ENCODE measurements at regions not wholly inside any gene's neighbourhood (a gene's known extent, or its start where the extent isn't known, plus 50 kb on each side); places are given as distances from the start of the nearest gene placed in this dataset.

- DNase-seq = no peak
These were observed 104.2 kb upstream of the DRD2 start for GRCh38 chr11:113579292-113579940.

- DNase-seq = no peak
These were observed 103.6 kb upstream of the DRD2 start for GRCh38 chr11:113578715-113579250.

- peak; percentile 57 for DNase-seq
These were observed 102.8 kb upstream of the DRD2 start for GRCh38 chr11:113578033-113578380.

GRCh38 chr11:113577356-113578032, 102.3 kb upstream of the DRD2 start:
- no peak for DNase-seq

- no peak for DNase-seq
These were observed 99.4 kb upstream of the DRD2 start for GRCh38 chr11:113574586-113574985.

GRCh38 chr11:113574171-113574570, 99.0 kb upstream of the DRD2 start:
- DNase-seq = peak; percentile 26

GRCh38 chr11:113572136-113572735, 97.0 kb upstream of the DRD2 start:
- no peak for DNase-seq

GRCh38 chr11:113571531-113571930, 96.3 kb upstream of the DRD2 start:
- no peak for DNase-seq

- no peak for DNase-seq
These were observed 95.7 kb upstream of the DRD2 start for GRCh38 chr11:113570906-113571305.

- DNase-seq = no peak
These were observed 94.2 kb upstream of the DRD2 start for GRCh38 chr11:113569391-113569790.

GRCh38 chr11:113568566-113568965, 93.4 kb upstream of the DRD2 start:
- peak; percentile 21 for DNase-seq

GRCh38 chr11:113567867-113568544, 92.8 kb upstream of the DRD2 start:
- peak; percentile 26 for DNase-seq

GRCh38 chr11:113567097-113567496, 91.9 kb upstream of the DRD2 start:
- DNase-seq = no peak

- DNase-seq = no peak
These were observed 89.4 kb upstream of the DRD2 start for GRCh38 chr11:113564527-113565130.

- DNase-seq = no peak
These were observed 88.7 kb upstream of the DRD2 start for GRCh38 chr11:113563766-113564526.

GRCh38 chr11:113562981-113563461, 87.8 kb upstream of the DRD2 start:
- DNase-seq = no peak

- DNase-seq = no peak
These were observed 87.4 kb upstream of the DRD2 start for GRCh38 chr11:113562576-113562975.

- no peak for DNase-seq
These were observed 82.7 kb upstream of the DRD2 start for GRCh38 chr11:113557926-113558325.

GRCh38 chr11:113556036-113556435, 80.8 kb upstream of the DRD2 start:
- DNase-seq = no peak

GRCh38 chr11:113555071-113555619, 79.9 kb upstream of the DRD2 start:
- DNase-seq = no peak

- no peak for DNase-seq
These were observed 79.3 kb upstream of the DRD2 start for GRCh38 chr11:113554526-113554925.

- peak; percentile 53 for DNase-seq
These were observed 78.7 kb upstream of the DRD2 start for GRCh38 chr11:113553915-113554314.
